ENCODE measurements at regions not wholly inside any gene's neighbourhood (a gene's known extent, or its start where the extent isn't known, plus 50 kb on each side); places are given as distances from the start of the nearest gene placed in this dataset.

- DNase-seq (ENCODE audit: low read depth in 2 of 2): no peak
These were observed 77.4 kb downstream of the NCOR2 start for GRCh38 chr12:124489915-124490583.

GRCh38 chr12:124489220-124489619 lies 78.2 kb downstream of the NCOR2 start:
- DNase-seq (ENCODE audit: low read depth in 2 of 2): no peak

- no peak for DNase-seq (ENCODE audit: low read depth in 2 of 2)
These were observed 78.9 kb downstream of the NCOR2 start for GRCh38 chr12:124488520-124488919.

- no peak for DNase-seq (ENCODE audit: low read depth in 2 of 2)
These were observed 79.6 kb downstream of the NCOR2 start for GRCh38 chr12:124487834-124488165.

- no peak for DNase-seq (ENCODE audit: low read depth in 2 of 2)
These were observed 80.2 kb downstream of the NCOR2 start for GRCh38 chr12:124487066-124487833.

- no peak for DNase-seq (ENCODE audit: low read depth in 2 of 2)
These were observed 81.0 kb downstream of the NCOR2 start for GRCh38 chr12:124486346-124486963.

GRCh38 chr12:124485371-124485770 lies 82.0 kb downstream of the NCOR2 start:
- DNase-seq (ENCODE audit: low read depth in 2 of 2): no peak

- peak in 1 of 2 donors; percentile 22 for DNase-seq (ENCODE audit: low read depth in 2 of 2)
These were observed 82.9 kb downstream of the NCOR2 start for GRCh38 chr12:124484526-124484953.

- DNase-seq (ENCODE audit: low read depth in 2 of 2): no peak
These were observed 83.3 kb downstream of the NCOR2 start for GRCh38 chr12:124484067-124484466.

GRCh38 chr12:124482901-124483799 lies 84.3 kb downstream of the NCOR2 start:
- DNase-seq (ENCODE audit: low read depth in 2 of 2): no peak

GRCh38 chr12:124482567-124482893 lies 84.9 kb downstream of the NCOR2 start:
- DNase-seq (ENCODE audit: low read depth in 2 of 2): no peak

- DNase-seq (ENCODE audit: low read depth in 2 of 2): no peak
These were observed 85.4 kb downstream of the NCOR2 start for GRCh38 chr12:124481772-124482566.

GRCh38 chr12:124481257-124481750 lies 86.1 kb downstream of the NCOR2 start:
- no peak for DNase-seq (ENCODE audit: low read depth in 2 of 2)

GRCh38 chr12:124480469-124481256 lies 86.7 kb downstream of the NCOR2 start:
- peak; percentile 29 to 44 for DNase-seq (ENCODE audit: low read depth in 2 of 2)

- no peak for DNase-seq (ENCODE audit: low read depth in 2 of 2)
These were observed 87.5 kb downstream of the NCOR2 start for GRCh38 chr12:124479680-124480468.

GRCh38 chr12:124478985-124479645 lies 88.3 kb downstream of the NCOR2 start:
- no peak for DNase-seq (ENCODE audit: low read depth in 2 of 2)

- DNase-seq (ENCODE audit: low read depth in 2 of 2): no peak
These were observed 89.0 kb downstream of the NCOR2 start for GRCh38 chr12:124478416-124478815.

- DNase-seq (ENCODE audit: low read depth in 2 of 2): no peak
These were observed 90.1 kb downstream of the NCOR2 start for GRCh38 chr12:124477107-124477915.

All from stimulated activated CD4-positive, alpha-beta T cell treated with anti-CD3 and anti-CD28 coated beads, Interleukin-15, amount 100 ng/mL, for 48 hours (primary cell).